Heart left ventricle (tissue), 13 donors: ENCODE measurements at regions not wholly inside any gene's neighbourhood (a gene's known extent, or its start where the extent isn't known, plus 50 kb on each side); places are given as distances from the start of the nearest gene placed in this dataset.

Source experiments
- CTCF ChIP-seq, 12 donors: fragments of 200-600 bp; sonication (generic) in 4 of 12; IDR thresholded peaks; one replicate each; pipeline versions ENCODE4 v1.5.0 to v1.8.0; 2018 to 2022; ENCODE audit warnings: antibody characterized with exemption in 12 of 12, mild to moderate bottlenecking in 5 of 12
- POLR2A ChIP-seq, 2 donors: fragments of 450-650 bp; IDR thresholded peaks; one replicate each; pipeline ENCODE4 v1.6.1; 2017; ENCODE audit warnings: antibody characterized with exemption in 2 of 2, mild to moderate bottlenecking in 2 of 2, moderate library complexity in 2 of 2
- donor health status: ischemic (EF 13 %, LVEDD 7.1; RV severe dilation, severe dysfunction).
- donor health status: DM: no; HTN: yes; CAD: no.
- donor health status: DM: no; HTN: no; CAD: no.
- donor health status: ischemic (EF 25% LVEDD 6.9; RV normal size, moderate dysfunction).
- donor health status: ischemic (EF 25% LVEDD 5.7; RV mildly dilated, moderate dysfunction).
- donor health status: ischemic (EF 35%, LVEDD 5.7; RV mildly dilated, moderate dysfunction).
- donor health status: nonischemic (EF 11% LVEDD 7.7; RV severe dilation, severe dysfunction).
- donor health status: DM: yes; HTN: yes; CAD: no.
- donor health status: PGD.
- donor health status: ischemic (EF 29% LVEDD 5.4; RV normal size, mild dysfunction).
- donor health status: nonischemic (EF 23%, LVEDD 6.1; RV moderate dilation, normal function).

GRCh38 chr13:76764429-76764828 is 121.8 kb downstream of the KCTD12 start:
- TF ChIP-seq CTCF (IDR thresholded peaks at IDR 0.05) (no peak), POLR2A (IDR thresholded peaks at IDR 0.05) (no peak)
